Psoas muscle (tissue), 7 donors: ENCODE measurements at regions not wholly inside any gene's neighbourhood (a gene's known extent, or its start where the extent isn't known, plus 50 kb on each side); places are given as distances from the start of the nearest gene placed in this dataset.

ENCODE experiments used
- ATAC-seq, 4 donors: fragments of 200-7000 bp; cut with Tn5 transposase; one replicate each; pipeline ENCODE4 v1.9.1; 2020; ENCODE audit warnings: moderate library complexity in 3 of 4, mild to moderate bottlenecking in 2 of 4
- DNase-seq, 2 donors: peaks; one replicate each; pipeline ENCODE4 v3.0.0-alpha.2; 2020
- H3K27ac ChIP-seq: fragments of 200-600 bp; one replicate; pipeline ENCODE4 v1.8.0; 2022
- H3K27me3 ChIP-seq, 3 donors: fragments of 200-600 bp in 1 of 3; one replicate each; pipeline versions ENCODE4 v1.6.1 to v1.8.0; 2013 to 2022; ENCODE audit warnings: low read length in 2 of 3, mild to moderate bottlenecking in 2 of 3, moderate library complexity in 1 of 3; ENCODE audit not compliant: insufficient read depth in 3 of 3
- H3K36me3 ChIP-seq, 2 donors: fragments of 200-600 bp in 1 of 2; one replicate each; pipeline versions ENCODE4 v1.6.1 to v1.8.0; 2013 to 2022; ENCODE audit warnings: low read depth in 1 of 2, mild to moderate bottlenecking in 1 of 2, moderate library complexity in 1 of 2; ENCODE audit not compliant: insufficient read depth in 1 of 2
- H3K4me1 ChIP-seq: fragments of 200-600 bp; one replicate; pipeline ENCODE4 v1.8.0; 2022
- H3K4me3 ChIP-seq: fragments of 200-600 bp; one replicate; pipeline ENCODE4 v1.8.0; 2022; ENCODE audit warnings: mild to moderate bottlenecking
- H3K9me3 ChIP-seq: fragments of 200-600 bp; one replicate; pipeline ENCODE4 v1.8.0; 2022
- CTCF ChIP-seq: fragments of 200-600 bp; IDR thresholded peaks from one replicate; pipeline ENCODE4 v1.8.0; 2022; ENCODE audit warnings: antibody characterized with exemption
- WGBS, 3 donors: extraction: QIAGEN DNeasy Blood & Tissue Kit; methylation state at CpG; one replicate each; pipeline versions ENCODE4 v1.1.6 to v1.1.7; 2013; 5-methylcytosine and 5-hydroxymethylcytosine counted together
- intact Hi-C, 2 donors: fragments of 100-400 bp; cut with DNase I; formaldehyde crosslinking; loops; one replicate each; pipeline versions ENCODE4 v1.11.0 to v1.14.2; 2022
- donor health status: healthy with polysubstance abuse.
- donor health status: DM: no; HTN: no; CAD: no; lungs with moderate emphysema.
- donor health status: Bipolar disorder and iron deficiency.
- donor health status: healthy.
- donor health status: DM: yes; HTN: yes; CAD: no.
- donor health status: DM: no; HTN: no; CAD: no.
- donor health status: DM: yes; HTN: yes; CAD: no.

GRCh38 chr6:76708641-76709331 is 636.3 kb upstream of the IMPG1 start:
- Histone ChIP-seq H3K4me3 (no peak overlapping the region), H3K27ac (no peak overlapping the region), H3K27me3 (no peaks in the 10 kb centered on the region), H3K36me3 (no peaks in the 10 kb centered on the region), H3K4me1 (no peaks in the 10 kb centered on the region), H3K9me3 (no peaks in the 10 kb centered on the region)
- TF ChIP-seq CTCF: no peak
- intact Hi-C loops: no loop called here
- WGBS, 3 donors: 82 to 84% (median 83%) methylated on average over 5 of the region's 5 CpGs
- DNase-seq: no peak
- no peak for ATAC-seq

DNA sequence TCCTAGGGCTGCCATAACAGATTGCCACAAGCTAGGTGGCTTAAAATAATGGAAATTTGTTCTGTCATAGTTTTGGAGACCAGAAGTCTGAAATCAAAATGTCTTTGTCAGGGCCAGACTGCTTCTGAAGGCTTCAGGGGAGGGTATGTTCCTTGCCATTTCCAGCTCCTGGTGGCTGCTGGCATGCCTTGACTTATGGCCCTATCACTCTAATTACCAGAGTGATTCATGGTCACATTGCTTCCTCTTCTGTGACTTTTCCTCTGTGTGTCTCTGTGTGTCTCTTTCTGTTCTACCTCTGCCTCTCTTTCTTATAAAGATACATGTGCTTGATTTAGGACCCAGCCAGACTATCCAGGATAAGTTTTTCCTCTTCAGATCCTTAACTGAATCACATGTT is 635.2 kb upstream of the IMPG1 start:
- intact Hi-C loops: no loop called here
- Histone ChIP-seq H3K27me3 (no peaks in the 10 kb centered on the region), H3K9me3 (no peaks in the 10 kb centered on the region), H3K4me3 (no peak overlapping the region), H3K4me1 (no peaks in the 10 kb centered on the region), H3K27ac (no peak overlapping the region), H3K36me3 (no peaks in the 10 kb centered on the region)
- TF ChIP-seq CTCF: no peak
- DNase-seq (no peak), ATAC-seq (no peak)

DNA sequence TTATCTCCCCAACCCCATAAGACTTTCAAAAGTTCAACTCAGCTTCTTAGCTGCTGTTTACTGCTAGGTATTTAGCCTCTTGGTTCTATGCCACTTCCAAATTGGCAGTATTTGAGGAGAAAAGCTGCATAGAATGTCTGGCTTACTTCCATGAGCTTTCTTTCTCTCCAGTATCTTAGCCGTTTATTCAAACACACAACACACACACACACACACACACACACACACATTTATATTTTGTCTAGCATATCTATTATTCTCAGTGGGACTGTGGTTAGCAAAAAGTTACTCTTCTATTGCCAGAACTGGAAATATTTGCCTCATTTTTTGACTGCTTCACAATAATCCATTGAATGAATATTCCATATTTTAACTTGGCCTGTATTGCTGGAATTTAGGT is 634.2 kb upstream of the IMPG1 start:
- no peak overlapping the region for H3K4me3 ChIP-seq
- ATAC-seq (no peak), DNase-seq (no peak)
- intact Hi-C loops: no loop called here
- no peaks in the 10 kb centered on the region for H3K9me3 ChIP-seq
- H3K27me3 ChIP-seq: no peaks in the 10 kb centered on the region
- H3K36me3 ChIP-seq: no peaks in the 10 kb centered on the region
- TF ChIP-seq CTCF: no peak
- H3K27ac ChIP-seq: no peak overlapping the region
- H3K4me1 ChIP-seq: no peaks in the 10 kb centered on the region
- WGBS, 3 donors: 5 to 29% (median 21%) methylated on average over 1 of the region's 1 CpG

DNA sequence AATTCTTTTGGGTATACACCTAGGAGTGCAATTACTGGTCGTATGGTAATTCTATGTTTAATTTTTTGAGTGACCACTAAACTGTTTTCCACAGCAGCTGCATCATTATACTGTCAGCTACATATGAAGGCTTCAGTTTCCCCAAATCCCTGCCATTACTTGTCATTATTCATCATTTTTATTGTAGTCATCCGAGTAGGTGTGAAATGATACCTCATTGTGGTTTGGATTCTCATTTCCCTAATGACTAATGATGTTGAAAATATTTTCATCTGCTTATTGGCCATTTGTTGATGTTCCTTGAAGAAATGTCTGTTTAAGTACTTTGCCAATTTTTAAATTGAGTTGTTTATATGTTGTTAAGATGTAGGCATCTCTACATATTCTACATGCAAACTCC is 633.6 kb upstream of the IMPG1 start:
- intact Hi-C loops: no loop called here
- Histone ChIP-seq H3K9me3 (no peaks in the 10 kb centered on the region), H3K27ac (no peak overlapping the region), H3K4me3 (no peak overlapping the region), H3K36me3 (no peaks in the 10 kb centered on the region), H3K4me1 (no peaks in the 10 kb centered on the region), H3K27me3 (no peaks in the 10 kb centered on the region)
- 35 to 46% (median 39%) methylated on average over 2 of the region's 2 CpGs for WGBS, 3 donors
- ATAC-seq (no peak), DNase-seq (no peak)
- no peak for TF ChIP-seq CTCF

- no peak for DNase-seq
- H3K9me3 ChIP-seq: no peaks in the 10 kb centered on the region
- intact Hi-C loops: no loop called here
- 79 to 96% (median 94%) methylated on average over 1 of the region's 1 CpG for WGBS, 3 donors
- ATAC-seq: no peak
- H3K27ac ChIP-seq: no peak overlapping the region
- no peaks in the 10 kb centered on the region for H3K4me1 ChIP-seq
- no peaks in the 10 kb centered on the region for H3K27me3 ChIP-seq
- no peak overlapping the region for H3K4me3 ChIP-seq
- no peak for TF ChIP-seq CTCF
- H3K36me3 ChIP-seq: no peaks in the 10 kb centered on the region
These were observed 631.3 kb upstream of the IMPG1 start for GRCh38 chr6:76703786-76704185.
